OCI-LY7 (cell line): ENCODE measurements at regions not wholly inside any gene's neighbourhood (a gene's known extent, or its start where the extent isn't known, plus 50 kb on each side); places are given as distances from the start of the nearest gene placed in this dataset.

ENCODE experiments used
- BruUV-seq: library from RNA; stranded (reverse); fragments of 400-500 nt; replicated peaks from 2 replicates; lab custom pipeline; 2021; lab: Mats Ljungman, UMichigan
- CTCF ChIA-PET: fragments of 300-600 bp; sonication (Branson Sonifier 250); formaldehyde crosslinking; loops from one replicate; lab custom pipeline; 2022; ENCODE audit warnings: antibody characterized with exemption; ENCODE audit not compliant: unreplicated experiment; lab: Charles Lee
- POLR2A ChIA-PET: fragments of 300-600 bp; sonication (Branson Sonifier 250); formaldehyde crosslinking; loops from one replicate; lab custom pipeline; 2022; ENCODE audit warnings: antibody characterized with exemption; lab: Charles Lee
- DNase-seq: peaks from one replicate; pipeline ENCODE4 v3.0.0-alpha.2; 2015; ENCODE audit warnings: low spot score
- H2AFZ ChIP-seq: fragments of 200-600 bp; sonication (generic), shearing (Covaris generic); 2 replicates; pipeline ENCODE4 v1.6.1; 2014; ENCODE audit warnings: mild to moderate bottlenecking, antibody characterized with exemption, low read length, moderate library complexity
- H3K27ac ChIP-seq: fragments of 200-600 bp; sonication (generic); 2 replicates; pipeline ENCODE4 v1.5.1; 2014; ENCODE audit warnings: mixed run types, low read depth, mild to moderate bottlenecking, moderate library complexity, low read length, inconsistent platforms; ENCODE audit not compliant: poor library complexity, severe bottlenecking
- H3K36me3 ChIP-seq: fragments of 200-600 bp; sonication (generic); 2 replicates; pipeline ENCODE4 v1.6.1; 2014; ENCODE audit warnings: mild to moderate bottlenecking, antibody characterized with exemption, low read length, moderate library complexity, mixed read lengths; ENCODE audit not compliant: insufficient read depth
- H3K4me1 ChIP-seq: fragments of 200-600 bp; sonication (generic); 2 replicates; pipeline ENCODE4 v1.5.1; 2014; ENCODE audit warnings: mild to moderate bottlenecking, low read length; ENCODE audit not compliant: insufficient read depth, poor library complexity, severe bottlenecking
- H3K4me2 ChIP-seq: fragments of 200-600 bp; sonication (generic); 2 replicates; pipeline ENCODE4 v1.6.1; 2014; ENCODE audit warnings: mild to moderate bottlenecking, low read length
- H3K4me3 ChIP-seq: fragments of 200-600 bp; sonication (generic); 2 replicates; pipeline ENCODE4 v1.5.1; 2014; ENCODE audit warnings: mild to moderate bottlenecking, low read depth, low read length; ENCODE audit not compliant: poor library complexity, severe bottlenecking
- H3K79me2 ChIP-seq: fragments of 200-600 bp; sonication (generic); 2 replicates; pipeline ENCODE4 v1.6.1; 2016; ENCODE audit warnings: low read depth, mild to moderate bottlenecking, low read length, moderate library complexity, mixed read lengths; ENCODE audit not compliant: insufficient read depth
- H3K9me2 ChIP-seq: fragments of 200-600 bp; sonication (generic); 2 replicates; pipeline ENCODE4 v1.6.1; 2016; ENCODE audit warnings: mild to moderate bottlenecking, low read length, mixed read lengths; ENCODE audit not compliant: insufficient read depth
- H3K9me3 ChIP-seq: fragments of 200-600 bp; sonication (generic); 2 replicates; pipeline ENCODE4 v1.6.1; 2014; ENCODE audit warnings: mild to moderate bottlenecking, mixed run types, low read length, mixed read lengths
- H4K20me1 ChIP-seq: fragments of 200-600 bp; sonication (generic); 2 replicates; pipeline ENCODE4 v1.6.1; 2014; ENCODE audit warnings: mild to moderate bottlenecking, antibody characterized with exemption, low read length, moderate library complexity, mixed read lengths; ENCODE audit not compliant: insufficient read depth
- EZH2phosphoT487 ChIP-seq: fragments of 200-600 bp; sonication (generic); IDR thresholded peaks from 2 replicates; pipeline ENCODE4 v1.6.1; 2018; ENCODE audit warnings: low read depth, borderline replicate concordance, mild to moderate bottlenecking, mixed run types, antibody characterized with exemption, low read length, moderate library complexity, mixed read lengths
- intact Hi-C: fragments of 100-400 bp; cut with micrococcal nuclease; formaldehyde crosslinking; loops from one replicate; pipeline ENCODE4 v1.10.0; 2022; ENCODE audit not compliant: unreplicated experiment
- TF ChIP-seq, protein P1 (sequence below): fragments of 200-600 bp; sonication (generic); conservative IDR thresholded peaks from 2 replicates; pipeline ENCODE4 v1.5.1; 2014; ENCODE audit warnings: mild to moderate bottlenecking, antibody characterized with exemption, low read length, moderate library complexity, mixed read lengths

DNA sequence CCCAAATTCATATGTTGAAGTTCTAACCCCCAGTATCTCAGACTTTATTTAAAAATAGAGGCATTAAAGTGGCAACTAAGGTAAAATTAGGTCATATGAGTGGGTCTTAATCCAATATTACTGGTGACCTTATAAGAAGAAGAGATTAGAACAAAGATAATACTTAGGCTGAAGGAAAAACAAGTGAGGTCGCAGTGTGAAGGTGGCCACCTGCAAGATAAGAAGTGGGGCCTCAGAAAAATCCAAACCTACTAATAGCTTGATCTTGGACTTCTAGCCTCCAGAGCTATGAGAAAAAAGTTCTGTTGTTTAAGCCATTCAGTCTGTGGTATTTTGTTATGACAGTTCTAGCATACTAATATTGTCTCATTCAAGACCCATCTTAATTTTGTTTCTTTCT, 159.9 kb upstream of the PEX5L start:
- no peaks in the 10 kb centered on the region for H3K4me1 ChIP-seq
- no peak for DNase-seq
- no peak overlapping the region for H3K4me2 ChIP-seq
- BruUV-seq: no TSS peak
- no peaks in the 10 kb centered on the region for H3K9me3 ChIP-seq
- H4K20me1 ChIP-seq: no peaks in the 10 kb centered on the region
- no peaks in the 10 kb centered on the region for H3K36me3 ChIP-seq
- CTCF ChIA-PET: no interaction called here
- TF ChIP-seq EZH2phosphoT487: no peak
- H3K27ac ChIP-seq: no peak overlapping the region
- H2AFZ ChIP-seq: no peak overlapping the region
- POLR2A ChIA-PET: interaction anchor here (0.7 to 1.1 kb wide), 4 partner anchors 8 to 98 kb away, joined by 3 to 4 read pairs (median 3); no protein-coding TSS in a partner anchor
- intact Hi-C loops: no loop called here
- no peaks in the 10 kb centered on the region for H3K79me2 ChIP-seq
- H3K4me3 ChIP-seq: no peak overlapping the region
- H3K9me2 ChIP-seq: no peaks in the 10 kb centered on the region

DNA sequence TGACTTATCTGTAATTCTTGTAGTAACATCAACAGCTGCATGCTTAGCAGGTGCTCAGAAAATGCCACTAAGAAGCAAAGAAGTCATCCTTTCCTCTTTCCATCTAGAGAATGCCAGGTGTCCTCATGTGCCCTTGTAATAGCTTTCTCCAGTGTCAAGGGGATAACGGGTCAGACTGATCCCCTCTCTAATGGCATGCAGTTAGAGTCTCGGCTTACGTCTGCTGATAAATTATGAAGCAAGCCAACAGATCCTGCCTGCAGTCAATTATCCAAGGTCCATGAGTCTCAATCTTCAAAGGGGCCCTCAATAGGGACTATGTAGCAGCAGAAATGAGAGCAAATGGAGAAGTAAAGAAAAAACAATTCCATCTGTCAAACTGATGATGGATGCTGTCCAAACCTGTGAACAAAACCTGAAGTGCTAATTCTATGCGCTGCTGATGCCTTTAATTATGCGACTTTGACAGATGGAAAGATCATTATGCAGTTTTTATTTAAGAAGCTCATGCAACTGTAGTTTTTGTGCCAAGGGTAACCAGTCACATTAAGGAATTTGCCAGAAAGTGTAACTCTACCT, 162.8 kb upstream of the PEX5L start:
- intact Hi-C loops: no loop called here
- Histone ChIP-seq H2AFZ (no peak overlapping the region), H3K79me2 (no peaks in the 10 kb centered on the region), H3K4me2 (no peak overlapping the region), H3K9me2 (no peaks in the 10 kb centered on the region), H3K4me3 (no peak overlapping the region), H3K36me3 (no peaks in the 10 kb centered on the region), H3K4me1 (no peaks in the 10 kb centered on the region), H4K20me1 (no peaks in the 10 kb centered on the region), H3K27ac (no peak overlapping the region), H3K9me3 (no peaks in the 10 kb centered on the region)
- TF ChIP-seq, protein P1, sequence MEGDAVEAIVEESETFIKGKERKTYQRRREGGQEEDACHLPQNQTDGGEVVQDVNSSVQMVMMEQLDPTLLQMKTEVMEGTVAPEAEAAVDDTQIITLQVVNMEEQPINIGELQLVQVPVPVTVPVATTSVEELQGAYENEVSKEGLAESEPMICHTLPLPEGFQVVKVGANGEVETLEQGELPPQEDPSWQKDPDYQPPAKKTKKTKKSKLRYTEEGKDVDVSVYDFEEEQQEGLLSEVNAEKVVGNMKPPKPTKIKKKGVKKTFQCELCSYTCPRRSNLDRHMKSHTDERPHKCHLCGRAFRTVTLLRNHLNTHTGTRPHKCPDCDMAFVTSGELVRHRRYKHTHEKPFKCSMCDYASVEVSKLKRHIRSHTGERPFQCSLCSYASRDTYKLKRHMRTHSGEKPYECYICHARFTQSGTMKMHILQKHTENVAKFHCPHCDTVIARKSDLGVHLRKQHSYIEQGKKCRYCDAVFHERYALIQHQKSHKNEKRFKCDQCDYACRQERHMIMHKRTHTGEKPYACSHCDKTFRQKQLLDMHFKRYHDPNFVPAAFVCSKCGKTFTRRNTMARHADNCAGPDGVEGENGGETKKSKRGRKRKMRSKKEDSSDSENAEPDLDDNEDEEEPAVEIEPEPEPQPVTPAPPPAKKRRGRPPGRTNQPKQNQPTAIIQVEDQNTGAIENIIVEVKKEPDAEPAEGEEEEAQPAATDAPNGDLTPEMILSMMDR: no peak
- no peak for TF ChIP-seq EZH2phosphoT487
- no TSS peak for BruUV-seq
- ChIA-PET CTCF (no interaction called here), POLR2A (interaction anchor here (0.7 kb wide), 1 partner anchor 292 kb away, joined by 4 read pairs; no protein-coding TSS in a partner anchor)
- no peak for DNase-seq

DNA sequence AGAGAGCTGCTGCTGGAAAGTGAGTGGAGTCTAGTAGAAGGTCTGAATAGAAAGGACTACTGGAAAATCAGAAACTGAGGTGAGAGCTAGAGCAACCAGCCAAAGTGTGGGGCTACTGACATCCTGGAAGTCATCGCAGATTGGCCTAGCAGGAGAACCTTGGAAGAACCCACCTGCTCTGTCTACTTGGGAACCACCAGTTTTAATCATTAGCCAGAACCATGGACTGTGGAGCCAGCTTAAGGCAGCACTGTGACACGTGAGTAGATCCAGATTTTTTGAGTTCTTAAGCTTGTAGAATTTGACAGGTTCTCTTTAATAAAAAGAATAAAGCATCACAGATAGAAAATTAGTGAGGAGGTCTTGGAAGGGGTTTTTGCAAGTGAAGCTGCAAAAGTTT, 179.1 kb upstream of the PEX5L start:
- Histone ChIP-seq H3K36me3 (no peaks in the 10 kb centered on the region), H3K4me2 (no peak overlapping the region), H2AFZ (no peak overlapping the region), H3K9me3 (no peaks in the 10 kb centered on the region), H3K4me3 (no peak overlapping the region), H4K20me1 (no peaks in the 10 kb centered on the region), H3K27ac (no peak overlapping the region), H3K4me1 (no peaks in the 10 kb centered on the region), H3K79me2 (no peaks in the 10 kb centered on the region), H3K9me2 (no peaks in the 10 kb centered on the region)
- BruUV-seq: no TSS peak
- DNase-seq: no peak
- ChIA-PET POLR2A (no interaction called here), CTCF (no interaction called here)
- intact Hi-C loops: no loop called here
- TF ChIP-seq EZH2phosphoT487: no peak
- TF ChIP-seq, protein P1: no peak
